Heart right ventricle (tissue), 16 donors: ENCODE measurements at regions not wholly inside any gene's neighbourhood (a gene's known extent, or its start where the extent isn't known, plus 50 kb on each side); places are given as distances from the start of the nearest gene placed in this dataset.

Experiments used
- ATAC-seq, 8 donors: fragments of 200-7000 bp; cut with Tn5 transposase; one replicate each; pipeline ENCODE4 v1.9.1; 2020; ENCODE audit warnings: mild to moderate bottlenecking in 8 of 8, moderate library complexity in 8 of 8, moderate number of reproducible peaks in 1 of 8
- DNase-seq, 2 donors: peaks; one replicate each; pipeline ENCODE4 v3.0.0-alpha.2; 2020
- H3K27ac ChIP-seq, 10 donors: fragments of 200-600 bp; sonication (generic) in 2 of 10; one replicate each; pipeline versions ENCODE4 v1.5.0 to v1.8.0; 2020 to 2022; ENCODE audit warnings: mild to moderate bottlenecking in 3 of 10
- H3K27me3 ChIP-seq, 7 donors: fragments of 200-600 bp; one replicate each; pipeline ENCODE4 v1.8.0; 2021 to 2022; ENCODE audit warnings: mild to moderate bottlenecking in 2 of 7
- H3K36me3 ChIP-seq, 9 donors: fragments of 200-600 bp; sonication (generic) in 1 of 9; one replicate each; pipeline versions ENCODE4 v1.5.0 to v1.8.0; 2020 to 2022; ENCODE audit warnings: mild to moderate bottlenecking in 2 of 9
- H3K4me1 ChIP-seq, 9 donors: fragments of 200-600 bp; sonication (generic) in 1 of 9; one replicate each; pipeline versions ENCODE4 v1.5.0 to v1.8.0; 2020 to 2022; ENCODE audit warnings: mild to moderate bottlenecking in 4 of 9
- H3K4me3 ChIP-seq, 10 donors: fragments of 200-600 bp; sonication (generic) in 2 of 10; one replicate each; pipeline versions ENCODE4 v1.5.0 to v1.8.0; 2020 to 2022; ENCODE audit warnings: mild to moderate bottlenecking in 7 of 10, moderate library complexity in 2 of 10
- H3K9me3 ChIP-seq, 11 donors: fragments of 200-600 bp in 10 of 11; sonication (generic) in 2 of 11; one replicate each; pipeline versions ENCODE4 v1.5.0 to v1.8.0; 2013 to 2022; ENCODE audit warnings: mild to moderate bottlenecking in 2 of 11, control low read depth in 1 of 11, moderate library complexity in 1 of 11
- WGBS, 2 donors: extraction: QIAGEN DNeasy Blood & Tissue Kit; methylation state at CpG; one replicate each; pipeline ENCODE4 v1.1.7; 2013; ENCODE audit warnings: inconsistent platforms in 1 of 2; 5-methylcytosine and 5-hydroxymethylcytosine counted together
- intact Hi-C, 10 donors: fragments of 100-400 bp; cut with DNase I; formaldehyde crosslinking; loops; one replicate each; pipeline versions ENCODE4 v1.11.1 to v1.14.2; 2022
- TF ChIP-seq, protein P1 (sequence below), 9 donors: fragments of 200-600 bp; sonication (generic) in 2 of 9; IDR thresholded peaks; one replicate each; pipeline versions ENCODE4 v1.5.0 to v1.8.0; 2021 to 2022; ENCODE audit warnings: antibody characterized with exemption in 9 of 9, mild to moderate bottlenecking in 5 of 9, moderate library complexity in 1 of 9
- donor health status: Arrhythmogenic right ventricular cardiomyopathy.
- donor health status: ischemic (EF 13 %, LVEDD 7.1; RV severe dilation, severe dysfunction).
- donor health status: healthy with polysubstance abuse.
- donor health status: DM: no; HTN: yes; CAD: no.
- donor health status: DM: no; HTN: no; CAD: no.
- donor health status: ischemic (EF 25% LVEDD 6.9; RV normal size, moderate dysfunction).
- donor health status: ischemic (EF 25% LVEDD 5.7; RV mildly dilated, moderate dysfunction).
- donor health status: healthy.
- donor health status: DM: yes; HTN: yes; CAD: no.
- donor health status: Ischemic cardiomyopathy.
- donor health status: ischemic (EF 35%, LVEDD 5.7; RV mildly dilated, moderate dysfunction).
- donor health status: nonischemic (EF 11% LVEDD 7.7; RV severe dilation, severe dysfunction).
- donor health status: DM: yes; HTN: yes; CAD: no.
- donor health status: PGD.
- donor health status: ischemic (EF 29% LVEDD 5.4; RV normal size, mild dysfunction).
- donor health status: nonischemic (EF 23%, LVEDD 6.1; RV moderate dilation, normal function).

DNA sequence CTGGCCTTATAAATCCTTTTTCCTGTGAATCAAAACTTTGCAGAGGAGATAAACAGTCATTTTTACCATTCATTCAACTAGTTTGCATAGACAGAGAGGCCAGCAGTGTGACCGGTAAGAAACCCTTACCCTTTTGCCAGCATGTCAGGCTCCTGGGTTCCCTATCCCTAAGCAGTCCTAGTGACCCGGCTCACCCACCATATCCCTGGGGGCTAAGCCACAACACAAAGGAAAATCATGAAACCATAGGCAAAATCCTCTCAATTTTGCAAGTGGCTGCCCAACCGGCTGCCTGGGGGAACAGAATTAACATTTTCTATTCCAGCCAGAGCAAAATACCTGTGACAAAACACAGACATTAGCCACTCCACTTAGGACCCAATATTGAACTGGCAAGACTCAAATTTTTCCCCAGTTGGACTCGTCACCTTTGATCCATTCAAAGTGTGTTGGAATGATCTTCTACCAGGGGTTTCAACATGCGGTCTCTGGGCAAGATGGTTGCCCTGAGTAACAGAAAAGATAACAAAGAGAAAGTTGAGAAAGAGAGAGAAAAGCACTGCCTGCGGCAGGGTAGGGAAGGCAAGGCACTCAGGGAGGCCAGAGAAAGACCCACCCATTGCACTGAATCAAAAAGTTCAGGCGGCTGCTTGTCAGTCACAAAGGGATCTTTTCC is 174.8 kb upstream of the NAMPT start:
- peaks cover 0 to 14% (median 0%) of the 10 kb centered on the region in 9 donors for H3K4me1 ChIP-seq
- TF ChIP-seq, protein P1, sequence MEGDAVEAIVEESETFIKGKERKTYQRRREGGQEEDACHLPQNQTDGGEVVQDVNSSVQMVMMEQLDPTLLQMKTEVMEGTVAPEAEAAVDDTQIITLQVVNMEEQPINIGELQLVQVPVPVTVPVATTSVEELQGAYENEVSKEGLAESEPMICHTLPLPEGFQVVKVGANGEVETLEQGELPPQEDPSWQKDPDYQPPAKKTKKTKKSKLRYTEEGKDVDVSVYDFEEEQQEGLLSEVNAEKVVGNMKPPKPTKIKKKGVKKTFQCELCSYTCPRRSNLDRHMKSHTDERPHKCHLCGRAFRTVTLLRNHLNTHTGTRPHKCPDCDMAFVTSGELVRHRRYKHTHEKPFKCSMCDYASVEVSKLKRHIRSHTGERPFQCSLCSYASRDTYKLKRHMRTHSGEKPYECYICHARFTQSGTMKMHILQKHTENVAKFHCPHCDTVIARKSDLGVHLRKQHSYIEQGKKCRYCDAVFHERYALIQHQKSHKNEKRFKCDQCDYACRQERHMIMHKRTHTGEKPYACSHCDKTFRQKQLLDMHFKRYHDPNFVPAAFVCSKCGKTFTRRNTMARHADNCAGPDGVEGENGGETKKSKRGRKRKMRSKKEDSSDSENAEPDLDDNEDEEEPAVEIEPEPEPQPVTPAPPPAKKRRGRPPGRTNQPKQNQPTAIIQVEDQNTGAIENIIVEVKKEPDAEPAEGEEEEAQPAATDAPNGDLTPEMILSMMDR (IDR thresholded peaks at IDR 0.05): no peak
- ATAC-seq (no peak), DNase-seq (no peak)
- intact Hi-C loops: loop anchor here in 5 of 10 donors (5.0 to 10.0 kb wide), 5 partner anchors 155 to 195 kb away; partner anchors contain the start of gene NAMPT (in 3 of the 5)
- WGBS, 2 donors: 92 to 94% methylated on average over 7 of the region's 7 CpGs
- no peak overlapping the region for H3K27ac ChIP-seq
- H3K4me3 ChIP-seq: no peak overlapping the region
- no peaks in the 10 kb centered on the region for H3K36me3 ChIP-seq
- peaks cover 0 to 6% (median 0%) of the 10 kb centered on the region in 11 donors for H3K9me3 ChIP-seq
- no peaks in the 10 kb centered on the region for H3K27me3 ChIP-seq

DNA sequence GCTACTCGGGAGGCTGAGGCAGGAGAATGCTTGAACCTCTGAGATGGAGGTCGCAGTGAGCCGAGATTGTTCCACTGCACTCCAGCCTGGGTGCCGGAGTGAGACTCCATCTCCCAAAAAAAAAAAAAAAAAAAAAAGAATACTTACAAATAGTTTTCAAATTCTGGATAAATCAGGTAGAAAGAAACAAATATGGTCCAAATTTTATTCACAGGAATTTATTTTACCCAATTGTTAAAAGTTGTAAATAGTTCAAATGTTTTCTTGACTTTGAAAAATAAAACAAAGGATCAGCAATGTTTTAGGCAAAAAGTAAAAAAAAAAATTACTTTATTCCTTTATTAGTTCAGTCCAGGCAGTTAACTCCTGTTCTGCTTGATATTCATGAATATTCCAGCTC is 172.9 kb upstream of the NAMPT start:
- ATAC-seq: no peak
- H3K27me3 ChIP-seq: no peaks in the 10 kb centered on the region
- H3K4me1 ChIP-seq: peaks cover 0 to 13% (median 0%) of the 10 kb centered on the region in 9 donors
- 96 to 100% methylated on average over 4 of the region's 4 CpGs for WGBS, 2 donors
- H3K27ac ChIP-seq: no peak overlapping the region
- TF ChIP-seq, protein P1 (IDR thresholded peaks at IDR 0.05): no peak
- H3K4me3 ChIP-seq: no peak overlapping the region
- no peak for DNase-seq
- intact Hi-C loops: loop anchor here in 1 of 10 donors (10.0 kb wide), 1 partner anchor 153 kb away; no protein-coding TSS in a partner anchor
- no peaks in the 10 kb centered on the region for H3K36me3 ChIP-seq
- peaks cover 0 to 13% (median 3%) of the 10 kb centered on the region in 11 donors for H3K9me3 ChIP-seq

DNA sequence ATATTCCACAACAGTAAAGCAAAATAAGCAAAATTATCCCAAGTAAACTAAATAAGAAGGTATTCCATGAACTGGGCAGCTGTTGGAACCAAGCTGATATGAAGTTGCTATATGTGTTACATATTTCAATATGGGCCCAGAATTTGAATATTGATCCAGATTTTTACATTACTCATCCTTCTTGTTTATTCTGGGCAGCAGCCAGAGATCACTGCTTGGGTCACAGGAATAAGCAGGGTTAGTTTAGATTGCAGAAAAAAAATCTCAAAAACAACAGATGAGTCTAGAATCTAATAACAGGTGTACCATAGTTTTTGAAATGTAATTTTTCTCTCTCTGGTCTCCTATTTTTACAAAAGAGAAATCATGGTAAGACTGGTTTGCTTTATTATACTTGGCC is 171.5 kb upstream of the NAMPT start:
- Histone ChIP-seq H3K9me3 (peaks cover 0 to 25% (median 8%) of the 10 kb centered on the region in 11 donors), H3K4me3 (no peak overlapping the region), H3K4me1 (no peaks in the 10 kb centered on the region), H3K36me3 (no peaks in the 10 kb centered on the region), H3K27me3 (no peaks in the 10 kb centered on the region), H3K27ac (no peak overlapping the region)
- TF ChIP-seq, protein P1 (IDR thresholded peaks at IDR 0.05): no peak
- DNase-seq (no peak), ATAC-seq (no peak)
- intact Hi-C loops: loop anchor here in 1 of 10 donors (10.0 kb wide), 1 partner anchor 152 kb away; no protein-coding TSS in a partner anchor

DNA sequence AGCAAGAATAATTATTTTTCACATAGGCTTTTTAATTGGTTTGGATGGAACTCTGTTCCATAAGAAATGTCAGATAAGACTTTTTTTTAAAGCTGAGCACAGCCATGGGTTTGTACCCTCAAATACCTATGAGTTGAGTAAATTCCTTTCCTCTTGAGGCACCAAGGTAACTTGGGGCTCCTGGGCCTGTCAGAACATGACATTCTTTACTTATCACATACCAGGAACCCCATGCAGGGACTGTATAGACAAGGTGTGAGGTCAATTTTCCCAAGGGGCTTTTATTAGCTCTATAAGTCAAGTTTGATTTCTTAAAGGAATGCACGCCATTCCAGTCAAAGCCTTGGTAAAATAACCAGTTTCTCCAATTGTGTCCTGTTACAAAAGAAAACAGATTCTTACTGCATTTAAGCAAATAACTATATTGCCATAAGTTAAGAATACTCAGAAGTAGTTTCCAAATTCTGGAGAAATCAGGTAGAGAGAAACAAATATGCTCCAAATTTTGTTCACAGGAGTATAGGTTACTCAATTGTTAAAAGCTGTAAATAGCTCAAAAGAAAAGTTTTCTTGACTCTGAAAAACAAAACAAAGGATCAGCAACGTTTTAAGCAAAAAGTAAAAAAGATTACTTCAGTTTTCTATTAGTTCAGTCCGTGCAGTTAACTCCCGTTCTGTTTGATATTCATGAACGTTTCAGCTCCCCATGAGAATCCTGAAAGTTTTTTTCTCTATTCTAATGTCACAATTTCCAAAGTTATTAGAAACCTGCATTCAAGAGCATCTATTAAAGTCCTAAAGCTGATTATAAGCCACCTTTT is 167.5 kb upstream of the NAMPT start:
- 75 to 77% methylated on average over 5 of the region's 5 CpGs for WGBS, 2 donors

More for the DNA sequence above, 167.5 kb upstream of the NAMPT start:
- intact Hi-C loops: loop anchor here in 1 of 10 donors (10.0 kb wide), 1 partner anchor 147 kb away; no protein-coding TSS in a partner anchor
- H3K9me3 ChIP-seq: peaks cover 0 to 21% (median 8%) of the 10 kb centered on the region in 11 donors
- H3K27ac ChIP-seq: no peak overlapping the region
- DNase-seq (no peak), ATAC-seq (no peak)
- TF ChIP-seq, protein P1 (IDR thresholded peaks at IDR 0.05): no peak
- no peaks in the 10 kb centered on the region for H3K27me3 ChIP-seq
- no peaks in the 10 kb centered on the region for H3K4me1 ChIP-seq
- no peaks in the 10 kb centered on the region for H3K36me3 ChIP-seq
- H3K4me3 ChIP-seq: no peak overlapping the region
